ENCODE measurements at regions not wholly inside any gene's neighbourhood (a gene's known extent, or its start where the extent isn't known, plus 50 kb on each side); places are given as distances from the start of the nearest gene placed in this dataset.

- no peak overlapping the region for H3K4me3 ChIP-seq (ENCODE audit: low read depth, low read length)
- TF ChIP-seq CTCF (IDR thresholded peaks at IDR 0.05; ENCODE audit: low read depth, low read length), result no peak
Observed at GRCh38 chr2:58527647-58528046, 286.5 kb upstream of the FANCL start.

GRCh38 chr2:58521803-58522554, 280.9 kb upstream of the FANCL start:
- no peak overlapping the region for H3K4me3 ChIP-seq (ENCODE audit: low read depth, low read length)
- TF ChIP-seq CTCF (IDR thresholded peaks at IDR 0.05; ENCODE audit: low read depth, low read length), result no peak

- TF ChIP-seq CTCF (IDR thresholded peaks at IDR 0.05; ENCODE audit: low read depth, low read length), result no peak
- H3K4me3 ChIP-seq (ENCODE audit: low read depth, low read length), result no peak overlapping the region
Observed at GRCh38 chr2:58520903-58521302, 279.8 kb upstream of the FANCL start.

- H3K4me3 ChIP-seq (ENCODE audit: low read depth, low read length), result no peak overlapping the region
Observed at GRCh38 chr2:58517881-58518280, 276.8 kb upstream of the FANCL start.

GRCh38 chr2:58516695-58517094, 275.6 kb upstream of the FANCL start:
- no peak overlapping the region for H3K4me3 ChIP-seq (ENCODE audit: low read depth, low read length)
- no peak for TF ChIP-seq CTCF (IDR thresholded peaks at IDR 0.05; ENCODE audit: low read depth, low read length)

More at GRCh38 chr2:58517881-58518280, 276.8 kb upstream of the FANCL start:
- no peak for TF ChIP-seq CTCF (IDR thresholded peaks at IDR 0.05; ENCODE audit: low read depth, low read length)

GRCh38 chr2:58515827-58516573, 274.9 kb upstream of the FANCL start:
- no peak for TF ChIP-seq CTCF (IDR thresholded peaks at IDR 0.05; ENCODE audit: low read depth, low read length)
- H3K4me3 ChIP-seq (ENCODE audit: low read depth, low read length), result no peak overlapping the region

- H3K4me3 ChIP-seq (ENCODE audit: low read depth, low read length), result no peak overlapping the region
- no peak for TF ChIP-seq CTCF (IDR thresholded peaks at IDR 0.05; ENCODE audit: low read depth, low read length)
Observed at GRCh38 chr2:58514252-58514651, 273.1 kb upstream of the FANCL start.

Data from WI38 (cell line).